GM12874 (cell line): ENCODE measurements at regions not wholly inside any gene's neighbourhood (a gene's known extent, or its start where the extent isn't known, plus 50 kb on each side); places are given as distances from the start of the nearest gene placed in this dataset.

Source experiments
- CTCF ChIP-seq: IDR thresholded peaks from 2 replicates; pipeline ENCODE4 v1.5.1; 2011; ENCODE audit warnings: low read depth, mild to moderate bottlenecking, control low read depth, low read length, moderate library complexity; ENCODE audit not compliant: insufficient read depth

GRCh38 chr5:92460505-92460904 is 1077.4 kb upstream of the ARRDC3 start:
- no peak for TF ChIP-seq CTCF

GRCh38 chr5:92459654-92460053 is 1076.5 kb upstream of the ARRDC3 start:
- TF ChIP-seq CTCF: no peak

- TF ChIP-seq CTCF: no peak
These were observed 1071.9 kb upstream of the ARRDC3 start for GRCh38 chr5:92455011-92455410.

- no peak for TF ChIP-seq CTCF
These were observed 1061.8 kb upstream of the ARRDC3 start for GRCh38 chr5:92444888-92445287.

GRCh38 chr5:92435781-92436180 is 1052.7 kb upstream of the ARRDC3 start:
- TF ChIP-seq CTCF: no peak

- TF ChIP-seq CTCF: no peak
These were observed 1046.5 kb upstream of the ARRDC3 start for GRCh38 chr5:92429646-92430045.

- TF ChIP-seq CTCF: no peak
These were observed 1045.3 kb upstream of the ARRDC3 start for GRCh38 chr5:92428415-92428814.

- TF ChIP-seq CTCF: no peak
These were observed 1041.8 kb upstream of the ARRDC3 start for GRCh38 chr5:92424785-92425426.
